SK-N-SH treated with all-trans-retinoic acid at 6 μM for 48 hours (cell line): ENCODE measurements at regions not wholly inside any gene's neighbourhood (a gene's known extent, or its start where the extent isn't known, plus 50 kb on each side); places are given as distances from the start of the nearest gene placed in this dataset.

Experiments used
- ZFP30 ChIP-seq: fragments of 450-650 bp; formaldehyde crosslinking; IDR thresholded peaks from 2 replicates; pipeline ENCODE4 v1.5.0; 2022; ENCODE audit warnings: mild to moderate bottlenecking, moderate library complexity
- ZNF565 ChIP-seq: fragments of 450-650 bp; formaldehyde crosslinking; conservative IDR thresholded peaks from 2 replicates; pipeline ENCODE4 v1.5.0; 2020; ENCODE audit warnings: low read depth, mild to moderate bottlenecking, moderate library complexity

DNA sequence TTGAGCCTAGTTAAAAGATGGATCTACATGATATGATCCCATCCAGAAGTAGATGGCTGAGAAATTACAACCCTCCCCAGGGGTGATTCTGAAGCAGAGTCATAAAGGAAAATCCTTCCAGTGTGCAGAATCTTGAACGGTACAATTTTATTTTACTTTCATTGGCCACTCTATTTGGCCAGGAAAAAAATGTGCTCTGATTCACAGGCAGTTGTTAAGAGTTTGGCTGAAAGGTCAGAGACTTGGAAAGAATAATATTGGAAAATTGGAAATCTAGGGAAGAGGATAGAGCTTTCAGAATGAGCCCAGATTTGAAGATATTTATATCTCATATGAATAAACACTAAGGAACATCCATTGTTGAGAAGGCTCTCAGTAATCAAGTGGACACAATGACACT is 1299.3 kb upstream of the GJE1 start:
- TF ChIP-seq ZFP30 (CRISPR knock-in tag) (no peak), ZNF565 (CRISPR knock-in tag) (no peak)
